ENCODE measurements at regions not wholly inside any gene's neighbourhood (a gene's known extent, or its start where the extent isn't known, plus 50 kb on each side); places are given as distances from the start of the nearest gene placed in this dataset.

DNA sequence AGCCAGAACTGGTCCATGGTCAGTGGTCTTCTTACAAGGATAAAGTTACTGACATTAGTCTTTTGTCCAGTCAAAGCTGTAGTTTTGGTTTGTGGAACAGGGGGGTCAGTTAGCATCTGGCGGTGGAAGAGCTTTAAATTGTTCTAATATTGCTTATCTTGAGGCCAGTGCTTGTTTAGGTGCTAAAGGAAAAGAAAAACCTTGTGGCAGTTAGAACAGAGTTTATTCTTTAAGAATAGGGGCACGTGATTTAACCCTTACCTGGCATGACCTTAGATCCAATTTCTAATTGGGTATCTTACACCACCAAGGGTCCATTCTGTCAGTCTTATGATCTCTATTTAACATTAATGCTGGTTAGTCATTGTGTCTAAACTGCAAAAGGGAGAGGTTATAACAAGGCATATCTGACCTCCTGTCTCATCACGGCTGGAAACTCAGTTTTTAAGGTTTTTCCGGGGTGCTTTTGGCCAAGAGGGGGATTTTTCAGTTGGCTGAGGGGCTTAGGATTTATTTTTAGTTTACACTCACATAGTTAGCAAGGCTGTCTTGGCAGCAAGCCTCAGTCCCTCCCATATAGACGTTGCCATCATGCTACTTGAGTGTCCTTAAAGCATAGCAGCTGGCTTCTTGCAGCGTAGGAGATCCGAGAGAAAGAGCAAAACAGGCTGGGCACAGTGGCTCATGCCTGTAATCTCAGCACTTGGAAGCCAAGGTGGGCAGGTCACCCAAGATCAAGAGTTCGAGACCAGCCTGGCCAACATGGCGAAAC, 60.1 kb upstream of the FAM89A start:
- H3K4me3 ChIP-seq (ENCODE audit: low read depth, low read length), result no peak overlapping the region
- DNase-seq (ENCODE audit: low read depth), result no peak
- TF ChIP-seq, protein P1, sequence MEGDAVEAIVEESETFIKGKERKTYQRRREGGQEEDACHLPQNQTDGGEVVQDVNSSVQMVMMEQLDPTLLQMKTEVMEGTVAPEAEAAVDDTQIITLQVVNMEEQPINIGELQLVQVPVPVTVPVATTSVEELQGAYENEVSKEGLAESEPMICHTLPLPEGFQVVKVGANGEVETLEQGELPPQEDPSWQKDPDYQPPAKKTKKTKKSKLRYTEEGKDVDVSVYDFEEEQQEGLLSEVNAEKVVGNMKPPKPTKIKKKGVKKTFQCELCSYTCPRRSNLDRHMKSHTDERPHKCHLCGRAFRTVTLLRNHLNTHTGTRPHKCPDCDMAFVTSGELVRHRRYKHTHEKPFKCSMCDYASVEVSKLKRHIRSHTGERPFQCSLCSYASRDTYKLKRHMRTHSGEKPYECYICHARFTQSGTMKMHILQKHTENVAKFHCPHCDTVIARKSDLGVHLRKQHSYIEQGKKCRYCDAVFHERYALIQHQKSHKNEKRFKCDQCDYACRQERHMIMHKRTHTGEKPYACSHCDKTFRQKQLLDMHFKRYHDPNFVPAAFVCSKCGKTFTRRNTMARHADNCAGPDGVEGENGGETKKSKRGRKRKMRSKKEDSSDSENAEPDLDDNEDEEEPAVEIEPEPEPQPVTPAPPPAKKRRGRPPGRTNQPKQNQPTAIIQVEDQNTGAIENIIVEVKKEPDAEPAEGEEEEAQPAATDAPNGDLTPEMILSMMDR (IDR thresholded peaks at IDR 0.05; ENCODE audit: low read depth, low read length, missing control alignments), result no peak

DNA sequence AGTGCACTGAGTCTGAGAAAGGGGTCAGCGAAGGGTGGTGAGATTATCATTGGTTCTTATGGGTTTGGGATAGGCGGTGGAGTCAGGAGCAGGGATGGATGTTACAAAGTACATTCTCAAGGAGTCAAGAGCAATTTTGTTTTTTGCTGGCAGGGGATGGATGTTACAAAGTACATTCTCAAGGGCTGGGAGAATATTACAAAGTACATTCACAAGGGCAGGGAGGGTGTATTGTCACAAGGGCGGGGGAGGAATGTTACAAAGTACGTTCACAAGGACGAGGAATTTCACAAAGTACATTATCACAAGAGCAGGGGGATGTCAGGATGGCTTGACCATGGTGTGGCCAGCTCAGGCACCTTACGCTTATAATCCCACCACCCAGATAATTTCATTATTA, 59.3 kb upstream of the FAM89A start:
- H3K4me3 ChIP-seq (ENCODE audit: low read depth, low read length), result no peak overlapping the region
- DNase-seq (ENCODE audit: low read depth), result no peak
- TF ChIP-seq, protein P1 (IDR thresholded peaks at IDR 0.05; ENCODE audit: low read depth, low read length, missing control alignments), result no peak

DNA sequence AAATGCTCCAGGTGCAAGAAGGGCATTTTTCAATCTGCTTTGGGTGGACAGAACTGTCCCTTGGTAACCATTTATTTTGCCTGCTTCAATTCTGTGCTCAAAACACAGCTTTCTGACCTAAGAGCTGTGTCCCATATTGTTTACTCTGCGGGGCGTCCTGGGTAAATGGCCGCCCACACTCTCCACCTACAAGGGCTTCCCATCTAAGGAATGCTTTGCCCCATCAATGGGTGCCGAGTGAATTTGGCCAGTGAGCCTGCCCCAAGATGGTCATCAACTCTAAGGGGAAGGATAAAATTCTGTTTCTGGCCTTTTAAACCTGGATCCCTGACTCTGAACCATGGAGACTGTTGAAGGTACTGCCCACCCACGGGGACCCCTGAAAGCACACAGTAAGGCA, 55.5 kb upstream of the FAM89A start:
- no peak for DNase-seq (ENCODE audit: low read depth)
- no peak overlapping the region for H3K4me3 ChIP-seq (ENCODE audit: low read depth, low read length)
- TF ChIP-seq, protein P1 (IDR thresholded peaks at IDR 0.05; ENCODE audit: low read depth, low read length, missing control alignments), result no peak

DNA sequence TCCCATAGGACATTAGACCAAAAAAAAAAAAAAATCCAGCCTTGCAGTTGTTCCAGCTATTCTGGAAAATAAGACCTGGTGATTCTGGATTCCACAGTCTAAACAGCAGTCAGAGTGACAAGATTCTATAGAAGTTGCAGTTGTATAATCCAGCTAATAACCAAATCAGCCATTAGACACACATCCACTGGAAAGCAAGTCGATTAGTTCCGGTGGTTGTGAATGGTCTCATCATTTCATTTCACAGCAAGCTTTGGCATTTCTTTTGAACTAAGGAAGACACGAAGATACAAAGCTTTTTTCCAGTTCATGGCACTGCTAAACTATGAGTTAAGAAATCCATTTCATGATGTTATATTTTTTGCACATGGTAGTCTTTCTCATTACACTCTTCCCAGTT, 54.4 kb upstream of the FAM89A start:
- TF ChIP-seq, protein P1 (IDR thresholded peaks at IDR 0.05; ENCODE audit: low read depth, low read length, missing control alignments), result no peak
- DNase-seq (ENCODE audit: low read depth), result no peak
- no peak overlapping the region for H3K4me3 ChIP-seq (ENCODE audit: low read depth, low read length)

DNA sequence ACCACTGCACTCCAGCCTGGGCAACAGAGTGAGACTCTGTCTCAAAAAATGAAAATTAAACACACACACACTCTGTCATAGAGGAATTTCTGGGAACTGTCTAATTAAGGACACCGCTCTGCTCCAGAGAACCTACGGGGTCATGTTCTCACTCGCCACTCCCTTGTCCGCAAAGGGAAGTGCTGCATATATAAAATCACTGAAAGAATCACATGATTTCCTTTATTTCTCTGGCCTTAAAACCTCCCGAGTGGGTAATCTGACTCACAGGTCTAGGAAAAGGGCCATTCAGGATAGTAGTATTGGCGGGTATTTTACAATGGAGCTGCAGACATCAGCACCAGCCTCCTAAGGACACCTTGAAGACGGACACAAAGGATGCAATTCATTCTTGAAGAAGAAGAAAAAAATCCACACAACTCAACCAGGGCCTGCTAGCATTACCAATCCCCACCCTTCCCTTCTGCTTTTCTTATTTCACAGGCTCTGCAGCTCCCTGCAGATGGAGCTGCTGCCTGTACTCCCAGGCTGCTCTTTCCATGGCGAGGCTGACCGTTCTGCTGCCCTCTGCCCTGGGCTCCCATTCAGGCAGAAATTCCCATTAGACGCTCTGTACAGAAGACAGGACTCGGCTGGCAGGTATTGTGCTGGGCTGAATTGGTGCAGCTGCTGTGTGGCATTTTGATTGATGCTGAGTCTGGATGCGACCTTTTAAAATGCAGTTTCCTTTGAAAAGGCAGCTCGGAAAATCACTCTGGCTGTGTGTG, 53.3 kb upstream of the FAM89A start:
- H3K4me3 ChIP-seq (ENCODE audit: low read depth, low read length), result no peak overlapping the region
- TF ChIP-seq, protein P1 (IDR thresholded peaks at IDR 0.05; ENCODE audit: low read depth, low read length, missing control alignments), result no peak
- DNase-seq (ENCODE audit: low read depth), result no peak

DNA sequence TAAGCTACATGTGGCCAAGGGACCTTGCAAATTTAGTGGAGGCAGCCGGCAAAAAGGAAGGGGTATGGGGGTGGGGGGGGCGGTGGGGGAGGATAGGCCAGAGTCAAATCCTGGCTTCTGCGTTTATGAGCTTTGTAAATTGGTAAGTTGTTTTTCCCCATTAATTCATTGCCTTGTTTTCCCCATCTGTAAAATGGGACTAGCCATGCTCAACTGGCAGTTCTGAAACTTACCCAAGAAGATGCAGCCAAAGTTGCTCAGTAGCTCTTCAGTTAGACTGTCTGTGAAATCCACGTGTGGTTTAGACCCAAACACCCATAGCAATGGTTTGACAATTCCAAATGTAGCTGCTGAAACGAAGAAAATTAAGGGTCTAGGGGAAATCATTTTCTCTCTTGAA, 52.3 kb upstream of the FAM89A start:
- H3K4me3 ChIP-seq (ENCODE audit: low read depth, low read length), result no peak overlapping the region
- no peak for DNase-seq (ENCODE audit: low read depth)
- TF ChIP-seq, protein P1 (IDR thresholded peaks at IDR 0.05; ENCODE audit: low read depth, low read length, missing control alignments), result no peak

Measured in GM12864 (cell line).